ENCODE measurements at regions not wholly inside any gene's neighbourhood (a gene's known extent, or its start where the extent isn't known, plus 50 kb on each side); places are given as distances from the start of the nearest gene placed in this dataset.

DNA sequence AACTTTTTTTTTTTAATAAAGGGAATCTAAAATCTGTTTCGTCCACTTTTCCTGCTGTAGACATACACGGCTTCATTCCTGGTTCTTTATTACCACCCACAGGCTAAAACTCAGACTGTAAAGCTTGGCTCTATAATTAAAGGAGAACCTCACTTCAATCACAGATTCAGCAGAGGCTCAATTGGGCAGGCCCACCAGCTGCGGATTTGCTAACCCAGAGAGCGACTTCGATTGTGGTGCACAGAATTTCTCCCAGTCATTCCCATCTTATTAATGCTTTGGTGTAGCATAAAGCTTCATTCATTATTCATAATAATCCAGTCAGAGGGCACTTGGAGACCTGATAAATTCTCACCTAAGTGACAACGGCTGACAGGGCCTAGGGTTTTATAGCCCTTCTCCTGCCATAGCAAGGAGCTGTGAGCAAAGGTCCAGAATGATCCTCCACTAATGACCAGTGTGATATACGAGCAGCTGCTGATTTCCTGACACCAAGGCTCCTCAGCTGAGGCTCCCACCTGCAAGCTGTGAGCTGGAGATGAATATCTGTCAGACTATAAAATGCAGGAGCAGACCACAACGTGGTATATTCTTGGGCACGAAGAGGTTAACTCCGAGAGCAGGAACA, 149.0 kb downstream of the ATP6V1G3 start (continued):
- TF ChIP-seq ZNF274 (IDR thresholded peaks at IDR 0.05; ENCODE audit: low read length) (no peak), ZNF274 (tag by site-specific recombination; IDR thresholded peaks at IDR 0.05; ENCODE audit: borderline replicate concordance) (no peak), TRIM28 (IDR thresholded peaks at IDR 0.05; ENCODE audit: borderline replicate concordance, low read length) (no peak), ZNF558 (tag by site-specific recombination; IDR thresholded peaks at IDR 0.05) (no peak), ZNF169 (tag by site-specific recombination; IDR thresholded peaks at IDR 0.05) (no peak), ZNF449 (tag by site-specific recombination; IDR thresholded peaks at IDR 0.05) (no peak), ZNF768 (tag by site-specific recombination; IDR thresholded peaks at IDR 0.05) (no peak)
- TF ChIP-seq, protein P1, sequence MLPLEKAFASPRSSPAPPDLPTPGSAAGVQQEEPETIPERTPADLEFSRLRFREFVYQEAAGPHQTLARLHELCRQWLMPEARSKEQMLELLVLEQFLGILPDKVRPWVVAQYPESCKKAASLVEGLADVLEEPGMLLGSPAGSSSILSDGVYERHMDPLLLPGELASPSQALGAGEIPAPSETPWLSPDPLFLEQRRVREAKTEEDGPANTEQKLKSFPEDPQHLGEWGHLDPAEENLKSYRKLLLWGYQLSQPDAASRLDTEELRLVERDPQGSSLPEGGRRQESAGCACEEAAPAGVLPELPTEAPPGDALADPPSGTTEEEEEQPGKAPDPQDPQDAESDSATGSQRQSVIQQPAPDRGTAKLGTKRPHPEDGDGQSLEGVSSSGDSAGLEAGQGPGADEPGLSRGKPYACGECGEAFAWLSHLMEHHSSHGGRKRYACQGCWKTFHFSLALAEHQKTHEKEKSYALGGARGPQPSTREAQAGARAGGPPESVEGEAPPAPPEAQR (tag by site-specific recombination; IDR thresholded peaks at IDR 0.05), result no peak

DNA sequence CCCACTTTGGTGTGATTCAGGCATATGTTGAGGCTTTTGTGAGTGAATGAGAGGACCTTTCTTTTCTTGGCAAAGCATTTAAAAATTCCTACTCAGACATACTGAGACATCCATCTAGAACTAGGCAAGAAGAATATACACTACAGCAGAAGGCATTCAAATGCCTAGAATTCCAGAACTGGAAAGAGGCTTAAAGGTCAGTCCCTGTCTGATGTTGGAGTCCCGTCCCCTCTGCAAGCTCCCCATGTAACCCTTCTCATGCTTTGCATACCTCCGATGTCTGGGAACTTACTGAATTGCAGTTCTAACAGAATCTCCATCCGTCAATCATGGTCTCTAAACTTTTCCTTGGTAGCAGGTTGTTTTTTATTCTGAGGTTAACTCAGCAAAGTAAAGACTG, 152.9 kb downstream of the ATP6V1G3 start:
- CTCF ChIA-PET, result no interaction called here
- H3K4me3 ChIP-seq (ENCODE audit: low read depth, low read length), result no peak overlapping the region
- H3K36me3 ChIP-seq (ENCODE audit: control insufficient read depth in 2 of 2, insufficient read depth in 1 of 2, low read length in 2 of 2), result no peaks in the 10 kb centered on the region
- POLR2A ChIA-PET, result no interaction called here
- no peaks in the 10 kb centered on the region for H3K4me1 ChIP-seq (ENCODE audit: control insufficient read depth, insufficient read depth, low read length)
- H3K27ac ChIP-seq (ENCODE audit: extremely low read depth, low read depth, low read length), result no peak overlapping the region
- no peaks in the 10 kb centered on the region for H3K9me3 ChIP-seq (ENCODE audit: control insufficient read depth, insufficient read depth, low read depth, low read length)
- TF ChIP-seq ZNF624 (tag by site-specific recombination; IDR thresholded peaks at IDR 0.05), result no peak
- TF ChIP-seq, protein P2, sequence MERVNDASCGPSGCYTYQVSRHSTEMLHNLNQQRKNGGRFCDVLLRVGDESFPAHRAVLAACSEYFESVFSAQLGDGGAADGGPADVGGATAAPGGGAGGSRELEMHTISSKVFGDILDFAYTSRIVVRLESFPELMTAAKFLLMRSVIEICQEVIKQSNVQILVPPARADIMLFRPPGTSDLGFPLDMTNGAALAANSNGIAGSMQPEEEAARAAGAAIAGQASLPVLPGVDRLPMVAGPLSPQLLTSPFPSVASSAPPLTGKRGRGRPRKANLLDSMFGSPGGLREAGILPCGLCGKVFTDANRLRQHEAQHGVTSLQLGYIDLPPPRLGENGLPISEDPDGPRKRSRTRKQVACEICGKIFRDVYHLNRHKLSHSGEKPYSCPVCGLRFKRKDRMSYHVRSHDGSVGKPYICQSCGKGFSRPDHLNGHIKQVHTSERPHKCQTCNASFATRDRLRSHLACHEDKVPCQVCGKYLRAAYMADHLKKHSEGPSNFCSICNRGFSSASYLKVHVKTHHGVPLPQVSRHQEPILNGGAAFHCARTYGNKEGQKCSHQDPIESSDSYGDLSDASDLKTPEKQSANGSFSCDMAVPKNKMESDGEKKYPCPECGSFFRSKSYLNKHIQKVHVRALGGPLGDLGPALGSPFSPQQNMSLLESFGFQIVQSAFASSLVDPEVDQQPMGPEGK (tag by site-specific recombination; IDR thresholded peaks at IDR 0.05), result no peak
- TF ChIP-seq MYNN (tag by site-specific recombination; IDR thresholded peaks at IDR 0.05; ENCODE audit: borderline replicate concordance), result no peak
- TF ChIP-seq ZNF645 (tag by site-specific recombination; IDR thresholded peaks at IDR 0.05), result no peak
- no peak for TF ChIP-seq ZNF521 (tag by site-specific recombination; IDR thresholded peaks at IDR 0.05)
- no peak for TF ChIP-seq ZNF416 (tag by site-specific recombination; IDR thresholded peaks at IDR 0.05)
- no peak for TF ChIP-seq ZNF362 (tag by site-specific recombination; IDR thresholded peaks at IDR 0.05)
- TF ChIP-seq EGR2 (tag by site-specific recombination; IDR thresholded peaks at IDR 0.05; ENCODE audit: low read depth), result no peak
- TF ChIP-seq ZNF560 (tag by site-specific recombination; IDR thresholded peaks at IDR 0.05; ENCODE audit: borderline replicate concordance), result no peak
- no peak for TF ChIP-seq ZNF768 (tag by site-specific recombination; IDR thresholded peaks at IDR 0.05)
- no peak for TF ChIP-seq ZNF19 (tag by site-specific recombination; IDR thresholded peaks at IDR 0.05; ENCODE audit: low read depth)
- TF ChIP-seq ZNF211 (tag by site-specific recombination; IDR thresholded peaks at IDR 0.05; ENCODE audit: low read depth), result no peak
- TF ChIP-seq ZBTB21 (tag by site-specific recombination; IDR thresholded peaks at IDR 0.05), result no peak
- TF ChIP-seq, protein P3, sequence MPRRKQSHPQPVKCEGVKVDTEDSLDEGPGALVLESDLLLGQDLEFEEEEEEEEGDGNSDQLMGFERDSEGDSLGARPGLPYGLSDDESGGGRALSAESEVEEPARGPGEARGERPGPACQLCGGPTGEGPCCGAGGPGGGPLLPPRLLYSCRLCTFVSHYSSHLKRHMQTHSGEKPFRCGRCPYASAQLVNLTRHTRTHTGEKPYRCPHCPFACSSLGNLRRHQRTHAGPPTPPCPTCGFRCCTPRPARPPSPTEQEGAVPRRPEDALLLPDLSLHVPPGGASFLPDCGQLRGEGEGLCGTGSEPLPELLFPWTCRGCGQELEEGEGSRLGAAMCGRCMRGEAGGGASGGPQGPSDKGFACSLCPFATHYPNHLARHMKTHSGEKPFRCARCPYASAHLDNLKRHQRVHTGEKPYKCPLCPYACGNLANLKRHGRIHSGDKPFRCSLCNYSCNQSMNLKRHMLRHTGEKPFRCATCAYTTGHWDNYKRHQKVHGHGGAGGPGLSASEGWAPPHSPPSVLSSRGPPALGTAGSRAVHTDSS (tag by site-specific recombination; IDR thresholded peaks at IDR 0.05), result no peak
- TF ChIP-seq FEZF1 (tag by site-specific recombination; IDR thresholded peaks at IDR 0.05), result no peak
- TF ChIP-seq, protein P4, sequence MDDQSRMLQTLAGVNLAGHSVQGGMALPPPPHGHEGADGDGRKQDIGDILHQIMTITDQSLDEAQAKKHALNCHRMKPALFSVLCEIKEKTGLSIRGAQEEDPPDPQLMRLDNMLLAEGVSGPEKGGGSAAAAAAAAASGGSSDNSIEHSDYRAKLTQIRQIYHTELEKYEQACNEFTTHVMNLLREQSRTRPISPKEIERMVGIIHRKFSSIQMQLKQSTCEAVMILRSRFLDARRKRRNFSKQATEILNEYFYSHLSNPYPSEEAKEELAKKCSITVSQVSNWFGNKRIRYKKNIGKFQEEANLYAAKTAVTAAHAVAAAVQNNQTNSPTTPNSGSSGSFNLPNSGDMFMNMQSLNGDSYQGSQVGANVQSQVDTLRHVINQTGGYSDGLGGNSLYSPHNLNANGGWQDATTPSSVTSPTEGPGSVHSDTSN (CRISPR knock-in tag; IDR thresholded peaks at IDR 0.05), result no peak
